GM18909 (cell line): ENCODE measurements at regions not wholly inside any gene's neighbourhood (a gene's known extent, or its start where the extent isn't known, plus 50 kb on each side); places are given as distances from the start of the nearest gene placed in this dataset.

Source experiments
- ATAC-seq: cut with Tn5 transposase; IDR thresholded peaks from one replicate; pipeline ENCODE4 v1.9.1; 2021; ENCODE audit warnings: mild to moderate bottlenecking; ENCODE audit not compliant: unreplicated experiment, poor library complexity

DNA sequence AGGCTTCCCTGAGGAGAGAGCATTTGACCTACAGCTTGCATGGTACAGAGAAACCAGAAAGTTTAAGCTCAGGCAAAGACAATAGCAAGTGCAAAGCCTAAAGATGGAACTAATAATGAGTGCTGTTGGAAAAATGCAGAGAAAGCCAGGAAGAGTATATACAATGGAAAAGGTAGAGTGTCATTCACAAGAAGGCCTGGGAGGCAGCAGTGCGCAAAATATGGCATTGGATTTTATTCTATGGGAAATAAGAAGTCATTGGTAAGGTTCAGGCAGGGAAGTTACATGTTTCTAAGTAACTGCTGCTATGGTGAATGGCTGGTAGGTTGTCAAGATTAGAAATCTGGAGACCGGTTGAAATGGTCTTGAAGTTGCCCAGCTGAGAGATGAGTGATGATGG is 2167.3 kb upstream of the CELF4 start:
- no peak for ATAC-seq

DNA sequence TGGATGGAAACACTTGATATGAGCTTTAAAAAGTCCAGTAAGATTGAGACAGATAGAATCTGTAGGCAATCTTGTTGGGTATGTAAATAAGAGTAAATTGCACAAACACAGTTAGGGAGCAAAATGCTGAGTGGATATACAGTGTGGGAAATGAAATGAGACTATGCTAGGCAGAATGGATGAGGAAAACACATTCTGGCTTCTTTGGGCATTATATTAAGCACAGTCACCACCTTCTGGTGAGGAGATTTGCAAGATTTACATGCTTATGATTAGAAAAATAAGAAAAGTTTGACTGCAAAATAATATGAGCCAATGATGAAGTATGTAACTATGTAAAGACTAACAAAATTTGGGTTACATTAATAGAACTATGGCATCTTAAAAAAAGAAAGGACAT is 2165.0 kb upstream of the CELF4 start:
- ATAC-seq, result no peak

DNA sequence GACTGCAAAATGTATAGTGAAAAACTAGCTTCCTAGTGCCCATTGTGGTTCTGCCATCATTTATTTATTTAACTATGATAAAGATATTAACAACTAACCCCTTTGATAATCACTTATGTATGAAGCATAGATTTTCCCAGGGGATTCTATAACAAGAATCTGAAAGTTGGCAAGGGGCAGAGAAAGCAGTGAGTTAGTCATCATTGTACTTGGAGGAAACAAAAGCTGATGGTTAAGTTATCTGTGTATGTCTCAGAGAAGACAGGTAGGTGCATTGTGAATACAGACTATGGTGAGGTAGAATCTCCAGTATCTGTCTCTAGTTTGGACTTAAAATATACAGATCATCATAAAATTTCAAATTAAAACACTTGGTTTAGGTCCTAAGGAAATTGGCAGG is 2159.1 kb upstream of the CELF4 start:
- no peak for ATAC-seq

DNA sequence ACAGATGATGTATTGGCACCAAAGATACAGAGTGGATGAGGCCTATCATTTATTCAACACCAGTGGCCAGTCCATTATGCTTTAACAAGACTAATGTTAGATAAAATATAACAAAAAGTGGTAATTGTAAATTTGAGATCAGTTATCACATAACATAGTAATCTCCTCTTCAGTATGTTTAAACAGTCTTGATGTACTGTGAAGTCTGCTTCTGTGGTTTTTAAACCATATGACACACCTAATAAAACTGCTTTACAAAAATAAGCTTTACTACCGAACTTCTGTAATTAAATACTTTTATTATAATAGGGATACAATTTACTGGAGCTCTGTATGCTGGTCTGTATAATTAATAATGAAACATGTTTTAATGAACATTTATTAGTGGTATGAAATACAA is 2156.1 kb upstream of the CELF4 start:
- no peak for ATAC-seq

DNA sequence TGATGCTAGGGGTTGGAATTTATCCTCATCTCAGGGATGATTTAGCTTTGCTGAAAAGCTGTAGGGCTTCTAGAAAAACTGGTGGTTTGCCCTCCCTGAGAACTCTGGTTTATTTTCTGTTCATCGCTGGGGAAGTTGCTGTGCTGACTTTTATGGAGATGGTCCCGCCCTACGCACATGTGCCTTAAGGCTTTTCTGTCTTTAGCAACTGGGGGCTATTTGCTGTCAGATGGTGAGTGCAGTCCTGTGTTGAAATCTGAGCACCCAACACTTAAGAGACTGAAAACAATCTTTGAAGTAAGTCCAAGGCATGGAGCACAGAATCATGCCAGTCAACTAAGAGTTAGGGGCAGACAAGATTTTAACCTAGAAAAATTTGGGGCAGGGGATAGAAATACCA is 2148.4 kb upstream of the CELF4 start:
- ATAC-seq, result no peak

DNA sequence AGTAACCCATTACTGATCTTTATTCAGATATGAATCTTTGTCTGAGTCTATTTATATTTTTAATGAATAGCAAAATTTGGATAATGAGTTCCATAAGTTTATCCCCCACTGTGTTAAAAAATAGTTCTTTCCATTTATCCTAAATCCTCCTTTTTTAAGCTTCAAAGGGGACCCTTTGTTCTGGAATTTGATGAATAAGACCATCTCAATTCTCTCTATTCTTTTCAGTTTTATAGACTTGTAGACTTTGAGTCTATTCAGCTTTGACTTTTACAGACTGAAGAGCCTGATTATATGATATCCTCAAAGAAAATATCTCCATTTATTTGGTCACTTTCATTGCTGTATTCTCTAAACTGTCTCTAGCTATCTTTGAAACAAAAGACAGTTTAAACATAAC is 2146.1 kb upstream of the CELF4 start:
- ATAC-seq, result no peak

DNA sequence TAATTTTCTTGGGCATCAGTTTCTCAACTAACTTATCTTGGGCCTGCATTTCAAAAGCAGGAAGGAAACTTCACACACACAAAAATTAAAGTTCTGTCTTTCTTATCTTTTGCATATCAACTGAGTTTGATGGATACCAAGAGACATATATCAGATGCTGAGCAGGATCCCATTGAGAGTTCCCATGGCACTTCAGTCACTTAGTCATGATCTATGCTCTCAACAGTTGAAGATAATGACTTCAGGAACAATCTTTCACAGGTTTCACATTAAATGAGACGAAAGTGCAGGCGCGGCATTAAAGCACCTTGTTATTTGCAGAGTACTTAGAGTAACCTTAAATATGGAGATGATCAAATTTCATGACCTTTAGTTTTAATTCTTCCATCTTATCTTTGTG is 2139.8 kb upstream of the CELF4 start:
- no peak for ATAC-seq

DNA sequence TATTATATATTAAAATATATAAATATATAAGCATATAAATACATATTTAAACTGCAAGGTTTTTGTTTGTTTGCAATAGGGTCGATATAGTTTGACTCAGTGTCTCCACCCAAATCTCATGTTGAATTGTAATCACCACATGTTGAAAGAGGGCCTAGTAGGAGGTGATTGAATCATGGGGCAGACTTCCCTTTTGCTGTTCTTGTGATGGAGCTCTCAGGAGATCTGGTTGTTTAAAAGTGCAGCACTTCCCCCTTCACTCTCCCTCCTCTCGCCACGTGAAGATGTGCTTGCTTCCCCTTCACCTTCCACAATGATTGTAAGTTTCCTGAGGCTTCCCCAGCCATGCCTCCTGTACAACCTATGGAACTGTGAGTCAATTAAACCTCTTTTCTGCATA is 2137.3 kb upstream of the CELF4 start:
- ATAC-seq, result no peak

DNA sequence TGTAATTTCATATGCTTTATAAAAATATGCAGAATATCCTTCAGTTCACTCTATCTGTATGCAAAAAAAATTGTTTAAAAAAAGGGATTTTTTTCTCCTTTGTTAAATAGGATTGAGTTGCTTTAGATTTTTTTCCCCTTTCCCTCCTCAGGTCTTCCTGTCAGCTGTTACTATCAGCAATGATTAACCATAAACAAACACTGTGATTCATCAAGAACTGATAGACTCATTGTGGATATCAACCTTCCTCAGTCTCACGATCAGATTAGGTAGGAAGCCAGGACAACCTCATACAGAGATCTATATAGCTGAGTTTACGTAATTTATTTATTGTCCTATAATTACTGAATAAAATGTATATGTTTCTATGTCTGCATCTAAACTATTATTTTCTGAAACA is 2136.2 kb upstream of the CELF4 start:
- ATAC-seq, result no peak

DNA sequence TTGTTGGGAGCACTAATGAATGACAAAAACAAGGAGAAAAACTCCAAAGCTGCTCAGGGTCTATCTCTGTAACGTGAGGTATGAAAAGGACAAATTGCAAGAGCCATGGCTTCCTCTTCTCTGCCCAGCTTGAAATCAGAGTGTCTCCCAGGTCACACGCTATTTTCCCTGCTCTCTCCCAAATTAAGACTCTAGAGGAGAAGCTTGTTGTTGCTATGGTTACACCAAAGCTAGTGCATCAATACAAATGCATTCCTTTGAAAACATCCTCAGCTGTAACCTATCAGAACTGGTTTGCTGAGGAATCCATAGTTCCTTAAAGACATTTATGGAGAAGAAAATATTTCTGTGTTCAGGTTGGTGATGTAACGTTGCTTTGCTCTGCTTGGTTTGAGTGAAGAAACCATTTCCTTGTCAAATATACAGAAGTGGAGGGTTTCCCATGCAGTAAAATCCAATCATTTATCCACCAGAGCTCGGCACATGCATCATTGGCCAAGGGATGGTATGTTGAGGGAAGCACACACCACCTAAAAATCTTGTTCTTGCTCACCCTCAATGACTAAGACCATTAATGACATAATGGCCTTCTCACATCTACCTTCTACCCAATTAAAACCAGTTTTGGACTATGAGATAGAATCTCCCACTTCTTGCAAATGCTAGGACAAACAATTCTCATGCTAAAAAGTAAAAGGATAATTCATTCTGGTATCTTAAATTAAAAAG is 2135.6 kb upstream of the CELF4 start:
- ATAC-seq, result no peak

DNA sequence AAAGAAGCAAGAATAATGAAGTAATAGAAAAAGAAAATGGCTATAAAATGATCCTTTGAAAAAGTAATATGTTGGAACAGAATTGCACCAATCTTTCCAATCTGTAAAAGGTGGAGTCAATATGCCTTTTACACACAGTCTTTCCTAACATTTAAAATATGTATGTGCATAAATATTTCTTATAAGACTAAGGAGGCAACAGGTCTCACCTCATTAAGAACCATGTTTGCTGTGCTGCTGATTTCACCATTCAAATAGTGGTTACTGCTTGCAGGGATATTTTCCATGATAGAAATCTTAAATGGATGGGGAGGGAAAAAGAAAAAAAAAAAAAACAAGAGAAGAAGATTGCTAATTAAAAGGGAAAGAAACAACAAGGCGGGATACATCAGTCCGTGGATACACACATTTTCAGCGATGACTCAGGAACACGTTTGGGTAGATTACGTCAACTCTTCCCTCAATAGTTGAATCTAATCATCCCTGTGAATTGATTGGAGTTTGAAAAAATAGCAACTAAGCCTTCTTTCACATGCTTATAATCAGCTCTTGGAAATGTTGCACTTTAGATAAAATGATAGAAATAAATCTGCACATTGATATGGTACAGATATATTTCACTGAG is 2133.9 kb upstream of the CELF4 start:
- no peak for ATAC-seq

DNA sequence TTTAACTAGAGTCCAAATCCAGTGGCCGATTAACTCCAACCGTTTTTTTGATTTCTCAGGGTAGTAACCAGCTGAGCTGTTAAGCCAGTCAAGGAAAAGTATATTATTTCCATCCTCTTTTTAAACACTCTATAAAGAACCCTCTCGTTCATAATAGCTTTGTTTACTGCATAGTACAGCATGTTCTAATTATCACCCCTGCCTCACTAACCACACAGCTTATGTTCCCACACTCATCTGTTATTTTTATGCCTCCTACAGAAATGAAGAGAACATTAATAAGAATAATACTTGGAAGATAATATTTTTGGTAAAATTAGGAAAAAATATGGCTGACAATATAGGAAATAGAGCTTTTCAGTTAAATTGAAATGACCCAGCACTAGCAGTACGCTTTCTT is 2132.8 kb upstream of the CELF4 start:
- ATAC-seq, result no peak

DNA sequence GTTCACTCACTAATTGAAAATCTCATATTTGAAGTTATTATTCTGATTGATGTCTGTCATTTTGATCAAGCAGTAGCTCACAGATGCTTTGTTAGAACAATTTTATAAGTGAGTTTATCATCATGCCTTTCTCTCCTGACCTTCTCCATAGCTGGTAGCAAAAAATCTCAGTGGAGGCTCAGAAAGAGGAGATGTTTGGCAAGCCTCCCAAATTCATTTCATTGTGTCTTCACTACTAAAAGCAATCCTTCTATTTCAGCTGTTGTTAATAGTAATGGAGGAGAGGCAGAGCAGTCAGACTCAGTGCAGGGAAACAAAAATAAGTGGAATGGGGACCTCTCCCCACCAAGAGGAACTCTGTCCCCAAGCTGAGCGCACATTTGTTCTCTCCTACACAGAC is 2127.8 kb upstream of the CELF4 start:
- ATAC-seq, result no peak

DNA sequence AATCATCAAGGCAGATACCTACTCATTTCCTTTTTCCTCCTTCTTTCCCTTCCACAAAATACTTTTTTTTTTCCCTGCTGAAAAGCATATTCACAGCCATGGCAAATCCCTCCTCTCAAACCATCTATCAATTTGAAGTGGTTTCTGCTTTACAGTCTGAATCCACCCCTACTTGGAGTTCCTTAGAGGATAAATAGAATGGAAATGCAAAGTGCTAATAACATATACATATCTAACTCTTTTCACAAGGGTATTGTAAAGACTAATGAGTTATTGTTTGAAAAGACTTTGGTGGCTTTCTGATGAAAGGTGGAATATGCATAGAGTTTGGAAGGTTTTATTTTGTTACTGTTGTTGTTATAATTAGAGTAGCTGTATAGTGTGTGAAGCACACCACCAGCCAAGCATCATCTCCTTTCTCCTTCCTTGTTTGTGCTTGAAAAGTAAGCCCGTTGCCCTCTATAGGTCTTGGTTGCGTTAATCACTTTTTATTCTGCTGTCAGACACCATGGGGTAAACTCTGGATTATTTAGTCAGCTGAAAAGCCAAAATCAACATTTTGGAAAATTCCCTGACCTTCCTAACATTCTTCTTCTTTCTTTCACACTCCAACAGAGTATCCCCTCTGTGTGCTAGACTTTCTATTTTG is 2126.9 kb upstream of the CELF4 start:
- ATAC-seq, result no peak

DNA sequence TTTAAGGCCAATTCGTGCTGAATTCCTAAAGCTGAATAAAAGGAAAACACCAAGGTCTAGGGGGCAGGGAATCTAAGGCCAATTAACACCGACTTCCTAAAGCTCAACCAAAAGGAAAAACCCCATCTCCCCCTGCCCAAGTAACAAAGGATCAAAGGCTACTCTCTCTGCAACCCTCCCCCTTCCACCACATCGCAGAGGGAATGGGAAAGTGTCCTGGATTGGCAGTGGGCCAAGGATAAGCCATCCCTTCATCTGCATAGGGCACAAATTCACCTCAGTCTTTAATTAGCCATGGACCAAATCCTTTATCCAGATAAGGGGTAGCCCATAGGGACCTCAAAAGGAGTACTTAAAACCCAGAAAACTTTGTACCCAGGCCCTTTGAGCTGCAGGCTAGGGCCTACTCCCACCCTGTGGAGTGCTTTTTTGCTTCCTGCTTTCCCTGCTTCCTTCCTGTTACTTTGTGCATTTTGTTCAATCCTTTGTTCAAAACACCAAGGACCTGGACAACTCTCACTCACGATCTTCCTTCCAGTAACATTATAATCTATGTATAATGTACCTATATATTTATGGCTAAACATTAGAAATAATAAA is 2119.8 kb upstream of the CELF4 start:
- no peak for ATAC-seq

DNA sequence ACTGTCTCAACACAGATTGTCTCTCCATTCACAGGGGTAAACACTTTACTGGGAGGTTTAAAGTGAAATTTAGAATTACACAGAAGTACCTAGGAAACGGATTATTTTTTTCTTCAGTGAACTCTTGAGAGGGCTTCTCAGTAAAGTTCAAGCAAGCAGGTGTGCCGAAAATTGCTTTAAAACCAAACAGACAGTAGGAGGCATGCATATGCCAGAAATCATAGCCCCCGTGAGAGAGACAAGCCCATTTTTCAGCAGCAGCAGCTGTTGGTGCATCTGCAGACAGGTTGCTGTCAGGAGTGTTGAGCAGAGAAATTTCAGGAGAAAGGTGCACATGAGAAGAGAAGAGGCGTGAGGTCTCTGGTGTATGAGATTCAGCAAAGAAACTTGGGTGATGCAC is 2115.5 kb upstream of the CELF4 start:
- ATAC-seq, result no peak

DNA sequence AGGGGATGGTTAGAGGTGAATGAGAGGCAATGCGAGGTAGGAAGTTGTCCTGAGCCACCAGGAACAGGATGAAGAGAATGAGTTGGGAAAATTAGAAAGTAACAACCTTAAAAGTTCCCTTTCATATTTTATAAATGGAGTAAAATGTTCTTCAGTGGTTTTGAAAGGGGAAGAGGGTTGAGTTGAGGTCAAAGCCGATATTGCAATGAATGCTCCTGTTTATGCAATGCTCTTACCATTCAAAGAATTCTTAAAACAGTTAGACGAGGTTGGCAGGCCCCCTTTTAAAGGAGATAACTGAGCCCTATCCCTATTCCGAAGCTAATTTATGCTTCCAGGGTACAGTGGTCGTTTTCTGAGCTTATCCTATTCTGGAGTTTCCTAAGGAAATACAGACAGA is 2110.3 kb upstream of the CELF4 start:
- no peak for ATAC-seq

DNA sequence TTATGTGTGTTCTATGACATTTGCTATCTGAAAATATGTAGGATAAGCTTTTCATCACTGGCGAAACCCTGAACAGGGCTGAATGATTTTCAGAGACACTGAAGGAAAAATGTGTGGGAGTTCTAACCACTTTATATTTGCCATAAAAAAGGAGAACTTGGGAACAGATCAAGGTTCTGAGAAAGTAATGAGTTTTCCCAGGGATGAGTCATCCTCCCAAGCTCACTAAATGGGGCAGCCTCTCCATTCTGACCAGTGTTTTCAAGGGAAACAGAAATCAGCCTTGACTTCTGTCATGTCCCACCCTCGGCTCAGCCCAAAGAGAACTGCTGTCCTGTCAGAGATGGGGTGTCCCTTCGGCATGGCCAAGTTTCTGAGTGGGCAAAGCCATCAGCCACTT is 2109.8 kb upstream of the CELF4 start:
- ATAC-seq, result no peak

DNA sequence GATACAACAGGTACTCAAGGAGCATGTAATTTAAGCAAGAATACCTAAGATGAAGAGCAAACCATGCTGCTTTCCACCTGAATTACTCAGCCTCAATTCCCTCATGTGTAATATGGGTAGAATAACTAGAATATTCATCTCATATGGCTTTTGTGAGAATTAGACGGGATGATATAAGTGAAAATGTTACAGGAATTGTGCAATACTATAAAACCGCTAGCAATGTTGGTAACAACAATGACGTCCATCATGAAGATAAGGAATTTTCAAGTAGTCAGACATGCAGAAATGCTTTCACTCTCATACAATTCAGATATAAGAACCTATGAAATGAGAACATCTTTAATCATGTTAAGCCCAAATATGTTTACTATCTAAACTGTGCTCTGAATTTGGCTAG is 2106.6 kb upstream of the CELF4 start:
- ATAC-seq, result no peak

DNA sequence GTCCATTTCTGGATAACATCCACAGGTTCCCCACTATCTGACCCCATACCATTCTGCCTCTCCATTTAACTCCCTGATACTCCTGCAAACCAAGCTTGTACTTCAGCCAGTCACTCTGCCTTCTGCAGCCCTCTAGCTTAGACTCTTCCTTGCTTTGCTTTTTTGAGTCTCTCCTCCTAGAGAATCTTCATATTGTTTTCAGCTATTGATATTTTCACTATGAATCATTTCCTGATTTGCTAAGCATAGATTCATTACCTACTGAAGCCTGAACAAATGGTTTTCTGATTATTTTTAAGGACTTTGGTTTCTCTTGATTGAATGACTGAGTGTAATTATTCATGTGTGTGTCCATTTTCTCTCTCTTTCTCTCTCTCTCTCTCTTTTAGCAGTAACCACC is 2102.3 kb upstream of the CELF4 start:
- no peak for ATAC-seq

DNA sequence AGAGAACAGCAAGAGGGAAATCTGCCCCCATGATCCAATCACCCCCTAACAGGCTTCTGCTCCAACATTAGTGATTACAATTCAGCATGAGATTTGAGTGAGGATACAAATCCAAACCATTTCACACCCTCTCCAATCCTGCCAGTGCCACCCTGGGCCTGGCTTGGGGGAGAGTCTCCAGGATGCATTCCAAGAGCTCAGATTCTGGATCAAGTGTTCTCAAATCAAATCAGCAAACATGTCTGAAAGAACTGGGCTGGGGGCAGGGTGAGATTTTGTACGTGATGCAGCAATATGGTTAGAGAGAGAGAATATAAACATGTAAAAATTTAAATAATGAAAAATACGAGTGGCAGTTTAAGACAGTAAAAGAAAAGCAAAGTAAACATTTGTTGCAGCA is 2100.9 kb upstream of the CELF4 start:
- ATAC-seq, result no peak
